Left lung (tissue), 4 donors: ENCODE measurements at regions not wholly inside any gene's neighbourhood (a gene's known extent, or its start where the extent isn't known, plus 50 kb on each side); places are given as distances from the start of the nearest gene placed in this dataset.

Source experiments
- ATAC-seq: fragments of 200-7000 bp; cut with Tn5 transposase; one replicate; pipeline ENCODE4 v1.9.1; 2020; ENCODE audit warnings: moderate library complexity
- DNase-seq, 4 donors: peaks; one replicate each; pipeline ENCODE4 v3.0.0-alpha.2; 2013 to 2020
- H3K27ac ChIP-seq, 2 donors: fragments of 200-600 bp; sonication (generic) in 1 of 2; one replicate each; pipeline versions ENCODE4 v1.5.0 to v1.8.0; 2020 to 2021
- H3K27me3 ChIP-seq, 2 donors: fragments of 200-600 bp; sonication (generic) in 1 of 2; one replicate each; pipeline versions ENCODE4 v1.5.0 to v1.8.0; 2020 to 2021
- H3K36me3 ChIP-seq, 2 donors: fragments of 200-600 bp; sonication (generic) in 1 of 2; one replicate each; pipeline versions ENCODE4 v1.5.0 to v1.8.0; 2020 to 2021
- H3K4me1 ChIP-seq, 2 donors: fragments of 200-600 bp; one replicate each; pipeline ENCODE4 v1.8.0; 2021
- H3K4me3 ChIP-seq, 2 donors: fragments of 200-600 bp; sonication (generic) in 1 of 2; one replicate each; pipeline versions ENCODE4 v1.5.0 to v1.8.0; 2020 to 2021; ENCODE audit warnings: mild to moderate bottlenecking in 1 of 2
- H3K9me3 ChIP-seq, 2 donors: fragments of 200-600 bp; sonication (generic) in 1 of 2; one replicate each; pipeline versions ENCODE4 v1.5.0 to v1.8.0; 2020 to 2021
- intact Hi-C, 2 donors: fragments of 100-400 bp; cut with DNase I; formaldehyde crosslinking; loops; one replicate each; pipeline versions ENCODE4 v1.11.2 to v1.14.2; 2022
- TF ChIP-seq, protein P1 (sequence below), 2 donors: fragments of 200-600 bp; sonication (generic) in 1 of 2; IDR thresholded peaks; one replicate each; pipeline versions ENCODE4 v1.5.0 to v1.8.0; 2021; ENCODE audit warnings: antibody characterized with exemption in 2 of 2
- donor health status: DM: no; HTN: yes; CAD: no.
- donor health status: DM: no; HTN: no; CAD: no.

DNA sequence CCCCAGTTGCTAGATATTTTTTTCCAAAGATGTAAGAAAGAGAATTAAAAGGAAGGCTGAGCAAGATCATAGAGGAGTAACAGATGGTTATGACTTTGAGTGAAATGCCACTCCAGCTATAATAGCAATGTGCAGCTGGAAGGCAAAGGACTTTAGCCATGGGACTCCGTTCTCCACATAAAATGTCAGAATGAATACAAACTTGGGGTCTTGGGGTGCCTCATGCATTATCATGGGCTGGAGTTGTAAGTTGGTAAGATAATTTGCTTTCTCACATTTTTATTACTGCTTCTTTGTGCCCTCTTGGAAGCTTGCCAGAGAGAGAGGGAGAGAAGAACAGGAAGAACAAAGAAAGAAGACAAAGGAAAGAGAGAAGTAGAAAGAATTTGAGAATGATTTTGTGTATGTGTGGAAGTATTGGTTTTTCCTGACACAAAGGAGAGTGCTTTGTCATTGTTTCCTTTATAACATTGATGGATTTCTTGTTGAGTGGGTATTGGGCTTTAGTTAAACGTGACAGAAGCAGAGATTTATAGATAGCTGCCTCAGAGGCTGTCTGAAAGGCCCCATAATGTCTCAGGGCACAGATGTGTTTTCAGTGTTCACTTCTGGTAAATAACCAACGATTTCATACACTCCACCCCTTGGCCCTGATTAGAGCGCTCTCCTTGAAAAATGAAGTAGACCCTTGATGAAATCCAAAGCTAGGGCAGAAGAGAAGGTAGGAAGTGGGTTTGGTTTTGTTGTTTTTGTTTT is 715.3 kb downstream of the NR2F2 start:
- no peak overlapping the region for H3K27ac ChIP-seq
- no peak overlapping the region for H3K4me3 ChIP-seq
- H3K27me3 ChIP-seq, result no peaks in the 10 kb centered on the region
- no peak for ATAC-seq
- TF ChIP-seq, protein P1, sequence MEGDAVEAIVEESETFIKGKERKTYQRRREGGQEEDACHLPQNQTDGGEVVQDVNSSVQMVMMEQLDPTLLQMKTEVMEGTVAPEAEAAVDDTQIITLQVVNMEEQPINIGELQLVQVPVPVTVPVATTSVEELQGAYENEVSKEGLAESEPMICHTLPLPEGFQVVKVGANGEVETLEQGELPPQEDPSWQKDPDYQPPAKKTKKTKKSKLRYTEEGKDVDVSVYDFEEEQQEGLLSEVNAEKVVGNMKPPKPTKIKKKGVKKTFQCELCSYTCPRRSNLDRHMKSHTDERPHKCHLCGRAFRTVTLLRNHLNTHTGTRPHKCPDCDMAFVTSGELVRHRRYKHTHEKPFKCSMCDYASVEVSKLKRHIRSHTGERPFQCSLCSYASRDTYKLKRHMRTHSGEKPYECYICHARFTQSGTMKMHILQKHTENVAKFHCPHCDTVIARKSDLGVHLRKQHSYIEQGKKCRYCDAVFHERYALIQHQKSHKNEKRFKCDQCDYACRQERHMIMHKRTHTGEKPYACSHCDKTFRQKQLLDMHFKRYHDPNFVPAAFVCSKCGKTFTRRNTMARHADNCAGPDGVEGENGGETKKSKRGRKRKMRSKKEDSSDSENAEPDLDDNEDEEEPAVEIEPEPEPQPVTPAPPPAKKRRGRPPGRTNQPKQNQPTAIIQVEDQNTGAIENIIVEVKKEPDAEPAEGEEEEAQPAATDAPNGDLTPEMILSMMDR (IDR thresholded peaks at IDR 0.05), result no peak
- H3K4me1 ChIP-seq, result no peaks in the 10 kb centered on the region
- no peaks in the 10 kb centered on the region for H3K9me3 ChIP-seq
- intact Hi-C loops, result no loop called here
- H3K36me3 ChIP-seq, result no peaks in the 10 kb centered on the region
- DNase-seq, result no peak

DNA sequence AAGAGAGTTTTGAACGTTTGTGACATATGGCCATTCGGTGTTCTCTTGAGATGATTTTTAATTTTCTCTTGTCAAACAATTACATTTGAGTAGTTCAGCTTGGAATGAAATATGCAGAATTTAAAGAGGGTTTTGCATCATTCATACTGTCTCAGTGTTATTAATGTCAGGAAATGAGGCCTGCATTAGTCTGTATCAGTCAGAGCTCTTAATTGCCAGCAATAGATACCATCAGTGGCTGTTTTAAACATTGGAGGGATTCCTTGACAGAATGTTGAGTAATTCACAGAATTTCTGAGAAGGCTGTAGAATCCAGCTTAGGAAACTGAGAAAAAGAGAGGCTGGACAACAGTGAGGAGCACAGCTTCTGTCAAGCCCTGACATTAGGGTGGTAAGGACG is 722.0 kb downstream of the NR2F2 start:
- H3K27me3 ChIP-seq, result no peaks in the 10 kb centered on the region
- no peaks in the 10 kb centered on the region for H3K4me1 ChIP-seq
- ATAC-seq (no peak), DNase-seq (no peak)
- intact Hi-C loops, result no loop called here
- no peak overlapping the region for H3K27ac ChIP-seq
- no peak overlapping the region for H3K4me3 ChIP-seq
- TF ChIP-seq, protein P1 (IDR thresholded peaks at IDR 0.05), result no peak
- no peaks in the 10 kb centered on the region for H3K9me3 ChIP-seq
- no peaks in the 10 kb centered on the region for H3K36me3 ChIP-seq

DNA sequence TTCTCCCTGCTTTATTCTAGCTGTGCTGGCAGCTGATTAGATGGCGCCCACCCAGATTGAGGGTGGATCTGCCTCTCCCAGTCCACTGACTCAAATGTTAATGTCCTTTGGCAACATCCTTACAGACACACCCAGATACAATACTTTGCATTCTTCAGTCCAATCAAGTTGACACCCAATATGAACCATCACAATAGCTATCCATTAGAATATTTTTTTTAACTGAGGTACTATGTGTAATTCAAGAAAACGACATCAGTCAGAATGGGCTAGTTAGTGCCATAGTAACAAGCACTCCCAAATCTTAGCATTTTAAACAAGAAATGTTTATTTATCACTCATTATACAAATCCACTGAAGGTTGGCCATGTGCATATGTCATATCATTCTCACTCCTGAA is 723.1 kb downstream of the NR2F2 start:
- H3K27ac ChIP-seq, result no peak overlapping the region
- intact Hi-C loops, result no loop called here
- no peak overlapping the region for H3K4me3 ChIP-seq
- ATAC-seq, result no peak
- no peaks in the 10 kb centered on the region for H3K4me1 ChIP-seq
- DNase-seq, result no peak
- TF ChIP-seq, protein P1 (IDR thresholded peaks at IDR 0.05), result no peak
- H3K9me3 ChIP-seq, result no peaks in the 10 kb centered on the region
- H3K27me3 ChIP-seq, result no peaks in the 10 kb centered on the region
- H3K36me3 ChIP-seq, result no peaks in the 10 kb centered on the region

DNA sequence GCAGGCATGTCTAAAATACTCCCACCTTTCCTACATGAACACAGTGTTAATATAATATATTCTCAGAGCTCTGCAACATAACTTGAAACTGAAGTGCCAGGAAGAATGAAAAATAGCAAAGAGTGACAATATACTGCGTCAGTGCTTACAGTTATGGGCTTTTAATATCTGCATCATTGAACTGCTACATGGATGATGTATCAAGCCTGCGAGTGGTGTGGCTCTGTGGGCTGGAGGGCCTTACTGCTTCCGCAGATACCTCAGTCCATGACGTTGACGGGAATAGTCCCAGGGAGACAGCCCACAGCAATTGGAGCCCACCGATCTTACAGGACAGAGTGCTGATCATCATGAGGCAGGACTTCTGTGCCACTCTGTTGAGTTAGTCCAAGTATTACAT is 727.0 kb downstream of the NR2F2 start:
- no peak for ATAC-seq
- TF ChIP-seq, protein P1 (IDR thresholded peaks at IDR 0.05), result no peak

DNA sequence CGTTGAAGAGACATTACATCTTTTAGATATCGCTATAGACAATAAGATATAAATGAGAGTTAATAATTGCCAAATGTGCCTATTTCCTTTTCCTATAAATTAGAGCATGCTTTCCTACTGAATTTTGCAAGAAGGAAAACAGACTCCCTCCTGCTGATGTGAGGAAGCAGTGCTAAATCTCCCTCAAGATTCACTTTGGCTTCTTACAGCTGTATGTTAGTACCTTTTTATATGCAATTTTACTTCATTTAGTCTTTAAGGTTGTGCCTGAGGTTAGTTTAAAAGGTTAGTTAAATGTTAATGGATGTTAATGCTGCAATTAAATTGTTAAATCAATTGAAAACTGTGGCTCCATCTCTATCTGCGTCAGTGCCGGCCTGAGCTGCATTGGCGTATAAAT is 728.8 kb downstream of the NR2F2 start:
- intact Hi-C loops, result no loop called here
- Histone ChIP-seq H3K4me1 (no peaks in the 10 kb centered on the region), H3K9me3 (no peaks in the 10 kb centered on the region), H3K4me3 (no peak overlapping the region), H3K27me3 (no peaks in the 10 kb centered on the region), H3K27ac (no peak overlapping the region), H3K36me3 (no peaks in the 10 kb centered on the region)
- ATAC-seq (no peak), DNase-seq (no peak)
- TF ChIP-seq, protein P1 (IDR thresholded peaks at IDR 0.05), result no peak

More for the DNA sequence above, 727.0 kb downstream of the NR2F2 start:
- no peak overlapping the region for H3K27ac ChIP-seq
- no peaks in the 10 kb centered on the region for H3K27me3 ChIP-seq
- intact Hi-C loops, result no loop called here
- no peak for DNase-seq
- H3K36me3 ChIP-seq, result no peaks in the 10 kb centered on the region
- no peaks in the 10 kb centered on the region for H3K4me1 ChIP-seq
- no peak overlapping the region for H3K4me3 ChIP-seq
- H3K9me3 ChIP-seq, result no peaks in the 10 kb centered on the region
